ENCODE measurements at regions not wholly inside any gene's neighbourhood (a gene's known extent, or its start where the extent isn't known, plus 50 kb on each side); places are given as distances from the start of the nearest gene placed in this dataset.

GRCh38 chr21:43295066-43295958, 126.5 kb downstream of the CRYAA start:
- TF ChIP-seq CTCF (IDR thresholded peaks at IDR 0.05 in 4 of 5, conservative IDR thresholded peaks at IDR 0.05 in 1 of 5), result no peak
- no peak for TF ChIP-seq POLR2A (IDR thresholded peaks at IDR 0.05)

All from gastrocnemius medialis (tissue), 4 donors.